GM23248 (cell line): ENCODE measurements at regions not wholly inside any gene's neighbourhood (a gene's known extent, or its start where the extent isn't known, plus 50 kb on each side); places are given as distances from the start of the nearest gene placed in this dataset.

ENCODE experiments used
- EZH2 ChIP-seq: fragments of 200-600 bp; sonication (generic); IDR thresholded peaks from 2 replicates; pipeline ENCODE4 v1.6.1; 2018; ENCODE audit warnings: antibody characterized with exemption, mild to moderate bottlenecking; ENCODE audit not compliant: insufficient read depth, poor library complexity, severe bottlenecking
- EZH2phosphoT487 ChIP-seq: fragments of 200-600 bp; sonication (generic); IDR thresholded peaks from 2 replicates; pipeline ENCODE4 v1.6.1; 2018; ENCODE audit warnings: antibody characterized with exemption, moderate library complexity, mild to moderate bottlenecking, low read depth; ENCODE audit not compliant: insufficient read depth

GRCh38 chr2:40690036-40690435 is 238.1 kb upstream of the SLC8A1 start:
- TF ChIP-seq EZH2 = no peak
- TF ChIP-seq EZH2phosphoT487 = no peak
